MCF 10A (cell line): ENCODE measurements at regions not wholly inside any gene's neighbourhood (a gene's known extent, or its start where the extent isn't known, plus 50 kb on each side); places are given as distances from the start of the nearest gene placed in this dataset.
A peak's percentile ranks its signal among the peaks of the same experiment; 100 is the strongest.

Source experiments
- BruUV-seq: library from RNA; stranded (reverse); fragments of 400-500 nt; replicated peaks from 2 replicates; lab custom pipeline; 2021; lab: Mats Ljungman, UMichigan
- CTCF ChIA-PET: fragments of 300-600 bp; sonication (Branson Sonifier 250); formaldehyde crosslinking; extraction: SDS; loops from one replicate; lab custom pipeline; 2021; ENCODE audit warnings: antibody characterized with exemption, inconsistent platforms; lab: Yijun Ruan, JAX
- POLR2A ChIA-PET: fragments of 300-600, 350-650 bp; sonication (Branson Sonifier 250); formaldehyde crosslinking; extraction: SDS; loops from one replicate; lab custom pipeline; 2020; ENCODE audit warnings: antibody characterized with exemption, inconsistent platforms; lab: Yijun Ruan, JAX
- DNase-seq: peaks from one replicate; pipeline ENCODE4 v3.0.0-alpha.2; 2018; ENCODE audit not compliant: unreplicated experiment
- H3K27ac Mint-ChIP-seq: one replicate; pipeline ENCODE4 v1.8.0; 2022; ENCODE audit warnings: mild to moderate bottlenecking, low read depth, mixed read lengths; ENCODE audit not compliant: unreplicated experiment
- H3K27me3 Mint-ChIP-seq: one replicate; pipeline ENCODE4 v1.8.0; 2022; ENCODE audit warnings: mixed read lengths; ENCODE audit not compliant: insufficient read depth, unreplicated experiment
- H3K36me3 Mint-ChIP-seq: one replicate; pipeline ENCODE4 v1.8.0; 2022; ENCODE audit warnings: mild to moderate bottlenecking, moderate library complexity, mixed read lengths; ENCODE audit not compliant: insufficient read depth, unreplicated experiment
- H3K4me1 Mint-ChIP-seq: one replicate; pipeline ENCODE4 v1.8.0; 2022; ENCODE audit warnings: mixed read lengths; ENCODE audit not compliant: insufficient read depth, unreplicated experiment
- H3K4me3 Mint-ChIP-seq: one replicate; pipeline ENCODE4 v1.8.0; 2022; ENCODE audit warnings: mild to moderate bottlenecking, moderate library complexity, mixed read lengths; ENCODE audit not compliant: unreplicated experiment
- H3K9me3 Mint-ChIP-seq: one replicate; pipeline ENCODE4 v1.8.0; 2022; ENCODE audit warnings: mixed read lengths; ENCODE audit not compliant: unreplicated experiment
- intact Hi-C: fragments of 100-400 bp; cut with micrococcal nuclease; formaldehyde crosslinking; loops from 2 replicates; pipeline ENCODE4 v1.14.1; 2022
- TF ChIP-seq, protein P1 (sequence below): fragments of 200-600 bp; IDR thresholded peaks from one replicate; pipeline ENCODE4 v1.8.0; 2022; ENCODE audit warnings: antibody characterized with exemption, mild to moderate bottlenecking; ENCODE audit not compliant: unreplicated experiment

DNA sequence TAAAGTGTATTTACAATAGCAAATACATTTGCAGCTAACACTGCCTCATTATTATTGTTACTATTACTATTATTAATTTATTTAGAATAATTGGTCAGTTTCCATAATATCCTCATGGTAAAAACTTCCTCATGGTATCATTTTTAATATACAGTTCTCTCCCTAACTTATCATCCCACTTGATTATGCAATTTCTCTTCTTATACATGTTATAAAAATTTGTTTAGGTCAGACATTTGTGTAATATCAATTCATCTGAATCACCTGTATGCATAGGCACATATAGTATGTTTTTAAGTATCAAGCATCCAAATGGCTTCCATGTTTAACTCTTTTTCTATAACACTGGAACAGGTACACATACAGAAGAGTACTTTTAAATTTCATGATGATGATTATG, 210.8 kb upstream of the STARD13 start:
- no peak overlapping the region for H3K27ac Mint-ChIP-seq
- H3K9me3 Mint-ChIP-seq = no peaks in the 10 kb centered on the region
- BruUV-seq = no TSS peak
- intact Hi-C loops = no loop called here
- TF ChIP-seq, protein P1, sequence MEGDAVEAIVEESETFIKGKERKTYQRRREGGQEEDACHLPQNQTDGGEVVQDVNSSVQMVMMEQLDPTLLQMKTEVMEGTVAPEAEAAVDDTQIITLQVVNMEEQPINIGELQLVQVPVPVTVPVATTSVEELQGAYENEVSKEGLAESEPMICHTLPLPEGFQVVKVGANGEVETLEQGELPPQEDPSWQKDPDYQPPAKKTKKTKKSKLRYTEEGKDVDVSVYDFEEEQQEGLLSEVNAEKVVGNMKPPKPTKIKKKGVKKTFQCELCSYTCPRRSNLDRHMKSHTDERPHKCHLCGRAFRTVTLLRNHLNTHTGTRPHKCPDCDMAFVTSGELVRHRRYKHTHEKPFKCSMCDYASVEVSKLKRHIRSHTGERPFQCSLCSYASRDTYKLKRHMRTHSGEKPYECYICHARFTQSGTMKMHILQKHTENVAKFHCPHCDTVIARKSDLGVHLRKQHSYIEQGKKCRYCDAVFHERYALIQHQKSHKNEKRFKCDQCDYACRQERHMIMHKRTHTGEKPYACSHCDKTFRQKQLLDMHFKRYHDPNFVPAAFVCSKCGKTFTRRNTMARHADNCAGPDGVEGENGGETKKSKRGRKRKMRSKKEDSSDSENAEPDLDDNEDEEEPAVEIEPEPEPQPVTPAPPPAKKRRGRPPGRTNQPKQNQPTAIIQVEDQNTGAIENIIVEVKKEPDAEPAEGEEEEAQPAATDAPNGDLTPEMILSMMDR = no peak
- DNase-seq = no peak
- H3K36me3 Mint-ChIP-seq = no peaks in the 10 kb centered on the region
- no peaks in the 10 kb centered on the region for H3K27me3 Mint-ChIP-seq
- H3K4me1 Mint-ChIP-seq = peaks cover 21% of the 10 kb centered on the region
- no peak overlapping the region for H3K4me3 Mint-ChIP-seq
- ChIA-PET CTCF (interaction anchor here (0.6 to 0.7 kb wide), 2 partner anchors 15 to 1045 kb away, joined by 3 read pairs; no protein-coding TSS in a partner anchor), POLR2A (no interaction called here)

DNA sequence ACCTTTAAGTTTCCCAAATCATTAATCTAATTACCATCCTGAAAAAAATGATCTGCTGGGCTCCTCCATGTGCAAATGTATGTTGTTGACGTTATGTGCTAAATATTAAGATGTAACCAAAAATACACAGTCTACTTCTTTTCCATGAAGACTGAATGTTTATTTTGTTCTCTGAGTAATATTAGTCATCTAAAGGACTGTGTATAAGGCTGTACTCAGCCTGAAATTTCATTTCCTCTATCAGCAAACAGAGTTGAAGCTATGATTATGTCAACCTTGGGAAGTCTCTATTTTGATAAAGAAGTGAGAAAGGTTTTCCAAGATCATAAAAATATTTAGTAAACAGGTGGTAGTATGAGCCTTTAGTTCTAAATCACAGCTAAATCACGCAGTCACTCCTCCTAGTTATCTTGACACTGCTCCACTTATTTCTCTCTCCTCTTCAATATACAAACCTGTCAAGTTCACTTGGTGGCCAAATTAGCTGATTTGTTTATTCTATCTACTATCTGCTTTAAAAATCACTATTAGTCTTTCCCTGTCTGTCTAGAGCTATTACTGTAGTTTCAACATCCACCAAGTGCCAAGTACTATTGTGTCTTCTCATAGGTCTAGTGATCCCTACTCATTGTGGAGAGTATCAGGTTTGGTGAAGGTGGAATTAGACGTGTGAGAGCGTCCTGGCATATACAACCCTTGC, 211.7 kb upstream of the STARD13 start:
- TF ChIP-seq, protein P1 = no peak
- Mint-ChIP-seq H3K27ac (no peak overlapping the region), H3K9me3 (no peaks in the 10 kb centered on the region), H3K4me3 (no peak overlapping the region), H3K27me3 (no peaks in the 10 kb centered on the region), H3K4me1 (peaks cover 21% of the 10 kb centered on the region), H3K36me3 (no peaks in the 10 kb centered on the region)
- DNase-seq = peak; percentile 8
- intact Hi-C loops = no loop called here
- BruUV-seq = no TSS peak
- ChIA-PET CTCF (interaction anchor here (0.7 to 1.3 kb wide), 3 partner anchors 9 to 14 kb away, joined by 3 to 6 read pairs (median 6); no protein-coding TSS in a partner anchor), POLR2A (no interaction called here)

DNA sequence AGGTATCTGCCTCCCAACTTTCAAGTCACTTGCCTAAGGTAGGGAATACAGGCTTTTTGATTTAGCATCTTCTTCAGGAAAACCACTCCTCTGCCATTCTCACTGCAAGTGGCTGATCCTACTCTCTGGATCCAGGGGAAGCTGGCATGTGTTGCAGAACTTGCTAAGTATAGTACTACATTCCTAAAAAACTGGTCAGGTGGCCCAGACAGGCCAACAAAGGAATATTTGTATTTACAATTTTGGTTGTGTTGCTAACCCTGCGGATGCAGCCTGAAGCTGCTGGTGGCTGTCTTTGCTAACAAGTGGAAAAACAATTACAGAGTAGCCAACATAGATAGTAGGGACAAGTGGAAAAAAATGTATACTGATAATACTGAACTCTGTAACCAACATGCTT, 222.5 kb upstream of the STARD13 start:
- no peak overlapping the region for H3K4me3 Mint-ChIP-seq
- intact Hi-C loops = no loop called here
- BruUV-seq = no TSS peak
- DNase-seq = no peak
- ChIA-PET CTCF (no interaction called here), POLR2A (no interaction called here)
- no peaks in the 10 kb centered on the region for H3K9me3 Mint-ChIP-seq
- H3K27me3 Mint-ChIP-seq = no peaks in the 10 kb centered on the region
- no peak overlapping the region for H3K27ac Mint-ChIP-seq
- TF ChIP-seq, protein P1 = no peak
- H3K36me3 Mint-ChIP-seq = no peaks in the 10 kb centered on the region
- H3K4me1 Mint-ChIP-seq = no peaks in the 10 kb centered on the region

DNA sequence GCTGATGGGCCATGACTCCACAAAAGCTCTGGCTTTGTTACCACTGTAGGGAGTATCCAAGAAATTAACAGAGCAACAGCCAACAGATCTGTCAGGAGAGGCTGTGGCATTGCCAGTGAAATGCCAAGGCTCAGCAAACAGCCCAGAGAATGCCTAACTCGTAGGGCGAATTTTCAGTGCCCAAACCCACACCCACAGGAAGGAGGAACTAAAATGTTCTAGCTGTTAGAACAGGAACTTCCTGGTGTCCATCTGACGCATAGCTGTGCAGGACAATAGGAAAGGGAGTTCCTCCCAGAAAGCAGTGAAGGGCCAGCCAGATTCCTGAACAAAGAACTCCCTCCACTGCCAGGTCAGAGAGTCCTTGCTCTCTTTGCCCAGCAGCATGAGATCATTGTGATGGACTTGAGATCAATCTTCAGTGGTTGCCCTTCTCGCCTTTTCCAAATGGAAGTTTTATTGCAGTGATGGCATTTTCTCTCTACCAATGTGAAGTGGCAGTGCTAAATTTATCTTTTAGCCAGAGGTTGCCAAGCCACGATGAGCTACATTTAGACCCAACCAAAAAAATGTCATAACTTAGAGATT, 224.2 kb upstream of the STARD13 start:
- CTCF ChIA-PET = interaction anchor here (1.0 to 1.2 kb wide), 3 partner anchors 8 to 14 kb away, joined by 3 read pairs; no protein-coding TSS in a partner anchor
- BruUV-seq = no TSS peak

More for the DNA sequence above, 224.2 kb upstream of the STARD13 start:
- POLR2A ChIA-PET = no interaction called here
- TF ChIP-seq, protein P1 = no peak
- no peaks in the 10 kb centered on the region for H3K9me3 Mint-ChIP-seq
- no peak overlapping the region for H3K4me3 Mint-ChIP-seq
- intact Hi-C loops = no loop called here
- no peak for DNase-seq
- H3K27ac Mint-ChIP-seq = no peak overlapping the region
- H3K27me3 Mint-ChIP-seq = no peaks in the 10 kb centered on the region
- H3K4me1 Mint-ChIP-seq = no peaks in the 10 kb centered on the region
- H3K36me3 Mint-ChIP-seq = no peaks in the 10 kb centered on the region
